Left colon (tissue), 2 donors: ENCODE measurements at regions not wholly inside any gene's neighbourhood (a gene's known extent, or its start where the extent isn't known, plus 50 kb on each side); places are given as distances from the start of the nearest gene placed in this dataset.
"Not testable (repeated sequence)": the region's sequence is repeated elsewhere in the genome, so short reads cannot be mapped to it uniquely, and the experiment has no call there.

Experiments
- ATAC-seq: fragments of 200-7000 bp; cut with Tn5 transposase; one replicate; pipeline ENCODE4 v1.9.1; 2020; ENCODE audit warnings: mild to moderate bottlenecking, moderate library complexity
- DNase-seq, 2 donors: peaks; one replicate each; pipeline ENCODE4 v3.0.0-alpha.2; 2020
- intact Hi-C, 2 donors: fragments of 100-400 bp; cut with DNase I in 1 of 2; cut with micrococcal nuclease in 1 of 2; formaldehyde crosslinking; loops; one replicate each; pipeline versions ENCODE4 v1.11.2 to v1.14.0; 2022; cut with DNase I, micrococcal nuclease
- donor health status: DM: no; HTN: no; CAD: no.
- donor health status: DM: yes; HTN: yes; CAD: no.

GRCh38 chr6:163741743-163742363 lies 327.3 kb downstream of the QKI start:
- DNase-seq (no peak), ATAC-seq (no peak)
- intact Hi-C loops = no loop called here

- no peak for ATAC-seq
- intact Hi-C loops = no loop called here
- no peak for DNase-seq
Measured at GRCh38 chr6:163741342-163741741, 326.8 kb downstream of the QKI start.

- no peak for ATAC-seq
- intact Hi-C loops = no loop called here
- DNase-seq = no peak
Measured at GRCh38 chr6:163739966-163740365, 325.4 kb downstream of the QKI start.

GRCh38 chr6:163739408-163739725 lies 324.8 kb downstream of the QKI start:
- no peak for ATAC-seq
- DNase-seq = no peak
- intact Hi-C loops = no loop called here

GRCh38 chr6:163738725-163739407 lies 324.3 kb downstream of the QKI start:
- no peak for DNase-seq
- intact Hi-C loops = no loop called here
- no peak for ATAC-seq

GRCh38 chr6:163738304-163738703 lies 323.8 kb downstream of the QKI start:
- ATAC-seq (no peak), DNase-seq (no peak)
- intact Hi-C loops = no loop called here

- DNase-seq (no peak), ATAC-seq (no peak)
- intact Hi-C loops = no loop called here
Measured at GRCh38 chr6:163735076-163735475, 320.6 kb downstream of the QKI start.

GRCh38 chr6:163733061-163733460 lies 318.5 kb downstream of the QKI start:
- no peak for ATAC-seq
- intact Hi-C loops = no loop called here
- no peak for DNase-seq

GRCh38 chr6:163732479-163732878 lies 318.0 kb downstream of the QKI start:
- DNase-seq (no peak), ATAC-seq (no peak)
- intact Hi-C loops = no loop called here

GRCh38 chr6:163732014-163732351 lies 317.5 kb downstream of the QKI start:
- ATAC-seq, intact Hi-C loops, DNase-seq: not testable (repeated sequence)

- DNase-seq (no peak), ATAC-seq (no peak)
- intact Hi-C loops = no loop called here
Measured at GRCh38 chr6:163731215-163732013, 316.9 kb downstream of the QKI start.

GRCh38 chr6:163730246-163731210 lies 316.0 kb downstream of the QKI start:
- no peak for DNase-seq
- intact Hi-C loops = no loop called here
- no peak for ATAC-seq

- no peak for DNase-seq
- ATAC-seq = no peak
Measured at GRCh38 chr6:163729127-163729872, 314.8 kb downstream of the QKI start.

GRCh38 chr6:163728442-163729126 lies 314.1 kb downstream of the QKI start:
- intact Hi-C loops = no loop called here
- DNase-seq (no peak), ATAC-seq (no peak)

More at GRCh38 chr6:163729127-163729872, 314.8 kb downstream of the QKI start:
- intact Hi-C loops = no loop called here

- intact Hi-C loops = no loop called here
- ATAC-seq = no peak
- no peak for DNase-seq
Measured at GRCh38 chr6:163726037-163726695, 311.6 kb downstream of the QKI start.

- ATAC-seq (no peak), DNase-seq (no peak)
- intact Hi-C loops = no loop called here
Measured at GRCh38 chr6:163725008-163725941, 310.8 kb downstream of the QKI start.
